ENCODE measurements at regions not wholly inside any gene's neighbourhood (a gene's known extent, or its start where the extent isn't known, plus 50 kb on each side); places are given as distances from the start of the nearest gene placed in this dataset.
"Not testable (repeated sequence)": the region's sequence is repeated elsewhere in the genome, so short reads cannot be mapped to it uniquely, and the experiment has no call there.

DNA sequence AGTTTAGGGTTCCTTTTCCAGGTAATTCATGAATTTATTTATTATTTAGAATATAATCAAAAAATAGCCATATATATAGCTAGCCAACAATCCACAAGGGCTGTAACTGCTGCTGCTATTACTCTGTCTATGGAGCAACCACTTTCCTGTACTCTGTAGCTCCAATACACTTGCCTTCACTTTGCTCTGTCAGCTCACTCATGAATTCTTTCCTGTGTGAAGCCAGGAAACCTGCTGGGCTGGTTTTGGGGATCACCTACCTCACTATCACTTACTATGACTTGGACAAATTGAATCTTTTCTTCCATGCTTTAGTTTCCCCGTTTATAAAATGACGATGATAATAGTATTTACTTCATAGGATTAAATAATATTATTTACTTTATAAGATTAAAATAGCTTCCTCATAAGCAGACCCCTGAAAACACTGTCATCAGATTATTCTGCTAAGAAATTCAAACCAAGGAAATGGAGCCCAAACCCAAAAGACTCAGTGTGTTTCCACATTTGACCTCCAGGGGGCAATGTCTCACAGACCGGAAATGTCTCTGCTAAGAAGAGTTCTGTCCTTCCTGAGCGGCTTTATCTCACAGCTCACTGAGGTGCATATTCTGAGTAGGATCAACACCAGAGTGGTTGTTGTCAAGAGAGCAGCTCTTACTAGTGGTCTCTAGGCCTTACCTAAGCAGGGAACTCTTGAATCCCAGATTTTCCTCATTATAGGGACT, 457.1 kb downstream of the DAD1 start:
- no peak for DNase-seq

DNA sequence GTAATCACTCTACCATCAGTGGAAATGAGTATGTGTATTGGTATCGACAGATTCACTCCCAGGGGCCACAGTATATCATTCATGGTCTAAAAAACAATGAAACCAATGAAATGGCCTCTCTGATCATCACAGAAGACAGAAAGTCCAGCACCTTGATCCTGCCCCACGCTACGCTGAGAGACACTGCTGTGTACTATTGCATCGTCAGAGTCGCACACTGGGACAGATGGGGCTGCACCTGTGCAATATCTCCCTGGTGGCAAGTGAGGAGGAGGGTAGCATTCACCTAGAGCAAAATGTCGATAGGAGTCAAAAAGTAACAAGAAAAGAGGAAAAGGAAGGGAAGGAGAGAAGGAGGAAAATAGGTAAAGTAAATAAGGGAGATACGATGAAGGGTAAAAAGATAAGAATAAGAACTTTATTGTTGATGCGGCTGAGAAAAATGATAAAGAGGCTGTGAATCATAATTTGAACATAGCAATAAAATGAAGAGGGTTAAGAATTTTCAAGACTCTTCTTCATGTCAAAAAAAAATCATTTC, 450.5 kb upstream of the OR4E1 start:
- no peak for DNase-seq

DNA sequence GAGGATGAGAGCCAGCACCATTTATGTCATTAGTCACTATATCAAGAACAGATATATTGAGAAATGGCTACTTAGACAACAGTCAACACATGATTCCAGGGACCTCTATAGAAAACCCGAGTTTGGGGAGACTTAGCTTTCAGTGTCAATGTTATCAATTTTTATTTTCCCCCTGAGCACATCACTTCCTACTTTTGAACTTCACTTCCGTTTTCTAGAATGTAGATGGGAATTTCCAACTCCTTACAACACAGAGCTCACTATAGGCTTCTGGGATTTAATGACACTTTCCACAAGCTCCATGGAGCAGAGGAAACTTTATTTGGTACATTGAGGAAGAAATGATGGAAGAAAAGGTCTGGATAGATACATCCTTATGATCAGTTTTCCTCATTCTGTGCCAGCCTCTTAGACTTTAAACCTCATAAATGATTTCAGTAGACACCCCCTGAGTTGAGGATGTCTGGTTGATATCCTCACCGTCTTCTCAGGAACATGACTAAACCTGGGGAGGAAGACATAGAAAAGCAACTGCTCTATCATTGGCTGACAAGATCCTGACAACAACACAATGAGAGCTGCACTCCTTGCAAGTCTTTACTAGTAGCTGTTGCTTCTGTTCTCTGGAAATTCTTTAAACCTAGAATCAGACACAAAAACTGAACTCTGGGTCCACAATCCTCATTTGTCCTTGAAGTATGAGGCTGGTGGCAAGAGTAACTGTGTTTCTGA, 449.4 kb upstream of the OR4E1 start:
- DNase-seq = no peak

DNA sequence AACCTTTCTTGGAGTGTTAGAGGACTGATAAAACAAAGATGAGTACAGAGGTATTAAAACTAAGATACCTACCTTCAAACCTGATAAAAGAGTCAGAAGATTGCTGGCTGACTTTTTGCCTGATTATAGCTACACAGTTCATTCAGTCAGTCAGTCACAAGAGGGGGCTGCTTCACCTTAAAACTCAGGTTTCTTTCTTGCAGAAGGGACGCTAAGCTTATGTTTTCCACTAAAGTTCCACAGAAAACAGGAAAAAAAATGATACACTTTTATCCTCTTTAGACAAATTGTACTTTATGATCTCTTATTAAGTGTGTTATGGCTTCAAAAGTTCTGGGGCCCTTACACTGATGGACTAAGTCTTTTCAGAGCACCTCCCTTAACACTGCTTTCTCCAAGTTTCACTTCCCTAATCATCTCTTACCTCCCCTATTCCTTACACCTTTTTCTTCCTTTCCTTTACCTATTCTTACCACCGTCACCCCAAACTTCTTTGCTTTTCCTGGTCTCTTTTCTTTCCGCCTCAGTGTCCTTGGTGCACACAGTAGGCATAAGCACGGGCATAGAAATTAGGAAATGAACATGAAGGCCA, 448.7 kb upstream of the OR4E1 start:
- DNase-seq = no peak

DNA sequence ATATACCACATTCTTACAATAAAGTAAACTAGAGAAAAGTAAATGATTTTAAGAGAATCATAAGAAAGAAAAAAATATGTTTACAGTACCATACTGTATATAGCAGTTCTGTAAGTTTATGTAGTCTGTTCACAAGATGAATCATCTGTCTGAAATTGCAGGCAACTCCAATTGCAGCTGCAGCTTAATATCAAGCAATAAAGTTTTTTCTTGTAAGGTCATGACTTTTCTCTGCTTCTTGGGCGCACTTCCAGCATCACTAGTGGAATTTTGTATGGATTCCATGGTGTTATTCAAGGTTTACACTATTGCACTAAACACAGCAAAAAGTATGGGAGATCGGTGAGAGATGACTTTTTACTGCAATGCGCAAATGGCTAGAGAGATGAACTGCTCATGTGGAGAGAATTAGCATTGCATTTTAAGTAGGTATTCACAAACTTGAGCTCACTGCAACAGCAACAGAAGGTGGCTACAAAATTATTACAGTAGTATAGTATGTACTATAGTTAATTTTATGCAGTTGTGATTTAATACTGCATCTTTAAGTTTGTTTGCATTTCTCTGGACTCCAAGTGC, 445.4 kb upstream of the OR4E1 start:
- DNase-seq = no peak

DNA sequence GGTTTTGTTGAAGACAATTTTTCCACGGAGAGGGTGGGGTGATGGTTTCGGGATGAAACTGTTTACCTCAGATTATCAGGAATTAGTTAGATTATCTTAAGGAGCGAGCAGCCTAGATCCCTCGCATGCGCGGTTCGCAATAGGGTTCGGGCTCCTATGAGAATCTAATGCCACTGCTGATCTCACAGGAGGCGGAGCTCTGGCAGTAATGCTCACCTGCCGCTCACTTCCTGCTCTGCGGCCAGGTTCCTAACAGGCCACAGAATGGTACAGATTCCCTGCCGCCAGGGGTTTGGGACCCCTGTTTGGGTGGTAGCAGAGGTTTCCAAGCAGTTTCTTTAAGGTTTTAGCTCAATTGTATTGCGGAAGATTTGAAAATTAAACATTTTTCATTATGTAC, 439.8 kb upstream of the OR4E1 start:
- no peak for DNase-seq

DNA sequence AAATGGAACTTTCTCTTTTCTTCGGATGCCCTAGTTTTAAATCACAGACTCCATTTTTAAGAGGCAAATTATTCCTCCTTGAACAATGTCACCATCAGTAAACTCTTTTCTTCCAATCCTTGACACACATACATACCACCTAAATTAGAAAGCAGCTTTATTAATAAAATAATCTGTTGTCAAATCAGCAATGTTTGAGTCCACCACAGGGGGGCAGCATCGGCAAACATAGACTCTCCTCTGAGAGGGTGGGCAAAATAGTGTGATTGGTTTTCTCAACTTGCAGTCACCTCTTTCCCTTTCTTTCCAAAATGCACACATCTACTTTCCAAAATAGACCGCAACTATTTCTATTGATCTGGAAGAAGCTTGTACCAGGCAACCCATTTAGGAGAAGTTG, 438.4 kb upstream of the OR4E1 start:
- DNase-seq = no peak

DNA sequence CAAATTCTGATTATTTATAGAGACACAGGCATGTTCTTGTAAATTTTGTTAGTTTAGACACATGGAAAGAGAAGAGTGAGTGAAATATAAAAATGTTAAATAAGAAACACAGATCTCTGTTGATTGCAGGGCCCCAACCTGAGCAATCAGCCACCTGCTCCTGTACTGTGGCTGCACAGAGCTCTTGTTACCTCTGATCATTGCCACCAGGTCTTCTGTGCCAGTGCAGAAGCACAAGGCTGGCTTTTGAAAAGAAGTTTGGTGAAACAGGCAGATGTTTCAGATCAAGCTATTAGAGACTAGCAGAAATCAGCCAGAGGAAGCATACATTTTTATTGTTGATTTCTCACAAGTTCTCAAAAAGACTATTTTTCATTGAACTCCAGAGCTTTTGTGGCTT, 434.1 kb upstream of the OR4E1 start:
- DNase-seq = no peak

DNA sequence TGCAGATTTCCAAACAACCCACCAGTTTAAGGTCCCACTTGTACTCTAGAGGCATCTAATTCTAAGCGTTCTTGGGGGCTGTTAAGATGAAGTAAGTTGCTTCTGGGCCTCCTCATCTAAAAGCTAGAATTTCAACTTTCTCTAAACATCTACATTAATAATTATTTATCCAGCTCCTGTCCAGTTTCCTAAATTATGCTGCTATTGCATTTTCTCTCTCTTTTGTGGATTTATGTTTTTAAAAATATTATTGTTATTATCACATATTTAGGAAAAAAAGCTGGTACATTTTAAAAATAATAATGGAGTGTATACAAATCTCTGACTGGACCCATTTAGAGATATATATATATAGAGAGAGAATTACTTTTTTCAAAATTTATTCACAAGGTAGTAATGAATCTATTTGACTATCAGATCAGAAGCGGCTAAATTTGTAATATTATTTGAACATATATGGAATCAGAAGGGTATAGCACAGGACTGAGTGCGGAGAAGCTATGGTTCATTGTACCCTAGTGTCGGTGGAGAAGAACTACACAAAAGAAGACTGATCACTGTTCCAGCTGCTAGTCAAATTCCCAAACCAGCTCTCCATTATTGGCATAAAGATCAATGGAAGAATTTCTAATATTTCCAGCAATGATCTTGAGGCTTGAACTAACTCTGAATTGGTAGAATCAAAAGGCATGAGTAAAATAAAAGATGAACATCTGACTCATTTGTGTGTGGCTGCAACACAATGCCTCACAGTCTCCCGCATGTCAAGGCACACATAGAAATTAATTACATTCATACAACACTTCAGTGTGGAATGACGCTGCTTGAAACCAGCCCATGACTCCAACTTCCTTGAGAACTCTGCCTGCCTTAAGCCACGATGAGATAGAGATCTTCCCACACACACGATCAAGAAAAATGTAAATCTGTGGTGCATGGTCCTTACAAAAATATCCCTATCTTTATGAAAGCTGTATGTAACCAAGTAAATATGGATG, 433.4 kb upstream of the OR4E1 start:
- no peak for DNase-seq

DNA sequence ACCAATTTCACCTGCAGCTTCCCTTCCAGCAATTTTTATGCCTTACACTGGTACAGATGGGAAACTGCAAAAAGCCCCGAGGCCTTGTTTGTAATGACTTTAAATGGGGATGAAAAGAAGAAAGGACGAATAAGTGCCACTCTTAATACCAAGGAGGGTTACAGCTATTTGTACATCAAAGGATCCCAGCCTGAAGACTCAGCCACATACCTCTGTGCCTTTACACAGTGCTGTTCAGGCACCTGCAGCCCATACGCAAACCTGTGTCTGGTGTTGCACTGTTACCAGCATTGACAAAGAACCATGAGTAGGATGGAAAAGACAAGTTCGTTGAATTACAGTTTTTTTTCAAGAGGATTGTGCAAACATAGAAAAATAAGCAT, 432.0 kb upstream of the OR4E1 start:
- no peak for DNase-seq

DNA sequence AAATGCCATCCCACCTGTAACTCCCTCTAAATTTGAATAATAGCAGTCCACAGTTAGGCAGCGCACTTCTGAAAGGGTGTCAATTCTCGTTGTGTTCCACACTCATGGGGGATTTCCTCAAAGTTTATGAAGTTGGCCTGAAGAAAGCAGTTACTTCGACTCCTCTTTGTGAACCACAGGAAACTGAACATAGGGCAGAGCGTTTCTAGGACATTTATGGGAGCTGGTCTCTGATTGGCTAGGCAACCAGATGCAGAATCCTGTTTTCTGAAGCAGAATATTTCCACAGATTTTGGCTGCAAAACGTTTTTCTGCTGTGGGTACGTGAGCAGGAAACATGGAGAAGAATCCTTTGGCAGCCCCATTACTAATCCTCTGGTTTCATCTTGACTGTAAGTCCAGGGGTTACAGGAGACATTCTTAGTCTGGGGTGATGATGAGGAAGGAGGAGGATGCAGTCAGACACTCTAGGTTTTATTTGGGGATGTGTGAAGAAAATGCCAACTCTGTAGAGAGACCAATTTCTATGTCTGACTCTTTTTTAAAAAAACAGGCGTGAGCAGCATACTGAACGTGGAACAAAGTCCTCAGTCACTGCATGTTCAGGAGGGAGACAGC, 431.5 kb upstream of the OR4E1 start:
- no peak for DNase-seq

DNA sequence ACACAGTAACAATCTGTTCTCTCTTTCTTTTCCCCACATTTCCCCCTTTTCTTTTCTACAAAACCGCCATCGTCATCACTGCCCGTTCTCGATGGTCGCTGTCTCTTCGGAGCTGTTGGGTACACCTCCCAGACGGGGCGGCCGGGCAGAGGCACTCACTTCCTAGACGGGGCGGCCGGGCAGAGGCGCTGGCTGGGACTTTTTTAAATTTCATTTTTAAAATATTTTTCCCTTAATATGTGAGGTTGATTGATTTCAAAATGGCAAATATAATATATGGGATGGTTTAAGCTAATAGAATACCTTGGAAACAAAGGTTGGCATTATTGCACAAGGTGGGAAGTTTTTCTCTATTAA, 427.1 kb upstream of the OR4E1 start:
- DNase-seq = not testable (repeated sequence)

DNA sequence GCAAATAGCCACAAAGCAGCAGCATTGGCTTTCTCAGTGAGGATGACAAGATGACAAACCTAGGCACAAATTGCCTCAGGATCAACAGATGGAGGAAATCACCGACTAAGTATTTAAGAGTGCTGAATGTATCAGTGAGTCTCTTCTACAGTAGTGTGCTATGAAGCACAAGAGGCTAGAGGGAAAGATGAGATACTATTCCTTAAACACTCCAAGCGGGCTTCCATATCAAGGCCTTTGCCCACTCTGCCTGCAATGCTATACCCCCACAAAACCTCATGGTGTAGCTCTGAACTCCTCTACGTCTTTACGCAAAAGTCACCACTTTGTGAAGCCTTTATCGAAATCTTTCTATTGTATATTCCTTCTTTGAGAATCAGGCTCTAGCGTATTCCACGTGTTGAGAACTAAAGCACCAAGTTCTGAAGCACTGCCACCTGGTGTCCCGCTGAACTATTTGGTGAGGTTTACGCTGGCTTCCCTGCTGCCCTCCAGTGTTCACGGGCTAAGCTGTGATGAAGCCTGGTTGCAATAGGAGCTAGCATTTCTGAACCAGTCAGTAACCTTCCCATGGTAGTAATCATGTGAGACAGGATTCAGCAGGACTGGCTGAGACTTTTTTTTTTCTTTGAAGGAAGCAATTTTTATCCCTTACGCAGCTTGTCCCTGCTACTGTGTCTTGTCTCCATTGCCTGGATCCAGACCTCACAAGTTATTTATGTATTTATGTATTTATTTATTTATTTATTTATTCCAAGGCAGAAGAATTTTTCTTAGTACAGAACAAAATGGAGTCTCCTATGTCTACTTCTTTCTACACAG, 426.5 kb upstream of the OR4E1 start:
- DNase-seq = no peak

DNA sequence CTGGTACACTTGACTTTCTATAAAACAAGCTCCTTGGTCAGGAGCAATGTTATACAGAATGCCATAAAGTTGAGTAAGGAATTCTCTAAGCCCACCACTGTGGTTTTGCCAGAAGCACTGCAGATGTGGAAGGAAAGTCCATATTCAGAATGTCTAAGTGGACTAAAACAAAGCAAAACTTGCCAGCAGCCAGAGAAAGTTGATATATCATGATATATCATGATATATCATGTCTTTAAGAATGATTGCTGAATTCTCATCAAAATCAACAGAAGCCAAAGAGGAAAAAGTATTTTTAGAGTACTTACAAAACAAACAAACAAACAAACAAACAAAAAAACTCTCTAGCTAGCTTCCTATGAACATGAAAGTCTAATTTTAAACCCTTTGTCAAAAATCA, 424.8 kb upstream of the OR4E1 start:
- no peak for DNase-seq

DNA sequence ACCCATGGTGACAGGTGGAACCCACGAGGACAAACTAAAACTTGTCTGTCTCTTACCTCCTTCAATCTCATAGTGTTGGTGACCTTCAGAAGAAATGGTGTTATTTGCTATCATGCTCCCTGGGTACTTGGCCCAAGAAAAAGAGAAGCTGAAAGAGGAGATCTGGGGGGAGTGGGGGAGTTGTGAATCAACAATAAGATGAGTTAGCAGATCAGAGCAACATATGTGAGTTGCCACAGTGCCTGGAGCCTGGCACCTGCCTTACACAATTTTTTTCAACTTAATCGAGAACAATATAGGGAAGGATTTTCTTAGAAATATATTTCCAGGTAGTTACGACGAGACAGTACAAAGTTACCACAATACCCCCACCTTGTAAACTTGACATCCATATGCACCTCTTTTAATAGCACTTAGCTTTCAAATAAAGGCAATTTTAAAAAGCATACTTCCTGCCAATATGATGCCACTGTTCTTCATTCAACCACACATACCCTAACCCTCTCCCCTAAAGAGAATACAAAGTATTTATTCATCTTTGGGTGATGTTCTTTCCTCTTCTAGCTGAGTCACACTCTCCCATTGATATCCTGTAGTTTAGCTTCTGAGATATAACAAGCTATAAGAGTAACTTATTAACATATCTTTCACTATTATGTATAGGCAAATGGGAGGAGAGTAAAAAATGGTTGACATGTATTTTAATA, 424.1 kb upstream of the OR4E1 start:
- DNase-seq = no peak

DNA sequence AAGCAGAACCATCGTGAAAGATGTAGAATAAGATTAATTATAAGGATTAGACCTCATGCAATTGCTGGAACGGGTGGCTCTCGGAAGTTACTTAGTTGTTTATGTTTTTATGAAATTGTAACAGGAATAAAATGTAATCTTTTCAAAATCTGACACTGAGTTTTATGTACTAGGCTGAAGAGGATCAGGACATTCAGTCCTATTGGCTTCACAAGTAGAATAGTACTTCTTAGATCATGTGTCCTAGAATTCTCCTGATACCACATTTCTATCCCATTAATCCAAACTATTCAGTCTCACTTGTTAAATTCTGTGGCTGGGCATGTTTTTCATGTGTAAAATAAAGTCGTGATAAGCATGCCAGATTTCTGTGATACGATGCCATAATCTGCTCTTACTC, 423.5 kb upstream of the OR4E1 start:
- DNase-seq = no peak

DNA sequence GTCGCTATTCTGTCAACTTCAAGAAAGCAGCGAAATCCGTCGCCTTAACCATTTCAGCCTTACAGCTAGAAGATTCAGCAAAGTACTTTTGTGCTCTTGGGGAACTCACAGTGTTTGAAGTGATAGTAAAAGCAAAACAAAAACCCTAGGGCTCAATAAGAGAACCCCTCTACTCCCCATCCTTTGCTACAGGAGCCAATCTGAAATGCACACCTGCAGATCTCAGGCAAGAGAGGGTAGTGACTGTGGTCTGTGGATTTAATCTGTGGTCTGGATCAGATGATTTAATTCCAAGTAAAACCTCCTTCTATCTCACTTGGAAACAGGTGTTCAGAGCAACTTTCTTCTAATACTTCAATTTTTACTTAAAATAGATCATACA, 422.9 kb upstream of the OR4E1 start:
- DNase-seq = no peak

DNA sequence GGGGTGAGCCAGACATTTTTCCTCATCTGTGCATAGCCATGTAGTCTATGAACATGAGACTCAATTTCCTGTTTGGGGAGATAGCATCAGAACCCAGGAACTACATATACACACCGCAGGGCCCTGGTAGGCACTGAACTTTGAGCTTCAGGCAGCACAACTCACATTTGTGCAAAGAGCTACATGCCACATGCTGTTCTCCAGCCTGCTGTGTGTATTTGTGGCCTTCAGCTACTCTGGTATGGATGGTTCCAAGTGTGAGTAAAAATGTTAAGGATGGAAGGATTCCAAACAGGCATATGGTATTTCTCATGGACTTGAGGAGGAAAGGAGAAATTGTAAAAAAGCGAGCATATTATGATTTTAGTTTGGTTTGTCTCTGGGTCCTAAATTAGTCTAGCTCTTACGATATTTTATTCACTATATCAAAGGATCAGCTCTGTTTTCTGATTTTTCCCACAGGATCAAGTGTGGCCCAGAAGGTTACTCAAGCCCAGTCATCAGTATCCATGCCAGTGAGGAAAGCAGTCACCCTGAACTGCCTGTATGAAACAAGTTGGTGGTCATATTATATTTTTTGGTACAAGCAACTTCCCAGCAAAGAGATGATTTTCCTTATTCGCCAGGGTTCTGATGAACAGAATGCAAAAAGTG, 422.4 kb upstream of the OR4E1 start:
- DNase-seq = no peak

DNA sequence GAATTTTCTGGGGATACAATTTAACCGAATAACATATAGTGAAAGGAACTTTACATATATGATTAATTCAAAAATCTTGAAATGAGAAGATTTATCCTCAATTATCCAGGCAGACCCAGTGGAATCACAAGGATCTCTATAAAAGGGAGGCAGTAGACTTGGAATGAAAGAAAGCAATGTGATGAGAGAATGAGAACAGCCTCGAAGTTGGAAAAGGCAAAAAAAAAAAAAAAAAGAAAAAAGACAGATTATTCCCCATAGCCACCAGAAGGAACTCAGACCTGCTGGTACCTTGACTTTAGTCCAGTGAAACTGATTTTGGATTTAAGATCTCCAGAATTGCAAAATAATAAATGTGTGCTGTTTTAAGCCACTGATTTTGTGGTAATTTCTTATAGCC, 416.3 kb upstream of the OR4E1 start:
- DNase-seq = no peak
